ENCODE measurements at regions not wholly inside any gene's neighbourhood (a gene's known extent, or its start where the extent isn't known, plus 50 kb on each side); places are given as distances from the start of the nearest gene placed in this dataset.

- H3K4me1 ChIP-seq (ENCODE audit: control insufficient read depth, insufficient read depth, low read length): no peaks in the 10 kb centered on the region
- no peak for TF ChIP-seq SCRT1 (tag by site-specific recombination; IDR thresholded peaks at IDR 0.05; ENCODE audit: borderline replicate concordance)
- no peak for TF ChIP-seq ZNF645 (tag by site-specific recombination; IDR thresholded peaks at IDR 0.05)
- no peak for TF ChIP-seq ZNF549 (tag by site-specific recombination; IDR thresholded peaks at IDR 0.05)
- CTCF ChIA-PET: no interaction called here
- no peak overlapping the region for H3K27ac ChIP-seq (ENCODE audit: extremely low read depth, low read depth, low read length)
- no peaks in the 10 kb centered on the region for H3K36me3 ChIP-seq (ENCODE audit: control insufficient read depth in 2 of 2, insufficient read depth in 1 of 2, low read length in 2 of 2)
- no peak overlapping the region for H3K4me3 ChIP-seq (ENCODE audit: low read depth, low read length)
- H3K9me3 ChIP-seq (ENCODE audit: control insufficient read depth, insufficient read depth, low read depth, low read length): no peaks in the 10 kb centered on the region
- POLR2A ChIA-PET: no interaction called here
Observed at GRCh38 chr11:28466506-28466905, 358.3 kb downstream of the METTL15 start.

GRCh38 chr11:28464252-28464867, 356.2 kb downstream of the METTL15 start:
- no peaks in the 10 kb centered on the region for H3K36me3 ChIP-seq (ENCODE audit: control insufficient read depth in 2 of 2, insufficient read depth in 1 of 2, low read length in 2 of 2)
- CTCF ChIA-PET: no interaction called here
- H3K9me3 ChIP-seq (ENCODE audit: control insufficient read depth, insufficient read depth, low read depth, low read length): no peaks in the 10 kb centered on the region
- no peak overlapping the region for H3K27ac ChIP-seq (ENCODE audit: extremely low read depth, low read depth, low read length)
- no peaks in the 10 kb centered on the region for H3K4me1 ChIP-seq (ENCODE audit: control insufficient read depth, insufficient read depth, low read length)
- no peak overlapping the region for H3K4me3 ChIP-seq (ENCODE audit: low read depth, low read length)
- POLR2A ChIA-PET: no interaction called here
- TF ChIP-seq ZNF19 (tag by site-specific recombination; IDR thresholded peaks at IDR 0.05; ENCODE audit: low read depth) (no peak), KLF17 (tag by site-specific recombination; IDR thresholded peaks at IDR 0.05) (no peak), PRDM2 (tag by site-specific recombination; IDR thresholded peaks at IDR 0.05; ENCODE audit: borderline replicate concordance) (no peak), ZNF416 (tag by site-specific recombination; IDR thresholded peaks at IDR 0.05) (no peak), ZNF830 (tag by site-specific recombination; IDR thresholded peaks at IDR 0.05; ENCODE audit: low read depth) (no peak), ZNF518A (tag by site-specific recombination; conservative IDR thresholded peaks at IDR 0.05; ENCODE audit: low read depth) (no peak), ZNF155 (tag by site-specific recombination; IDR thresholded peaks at IDR 0.05) (no peak), ZNF239 (tag by site-specific recombination; IDR thresholded peaks at IDR 0.05) (no peak), ZNF132 (tag by site-specific recombination; IDR thresholded peaks at IDR 0.05; ENCODE audit: borderline replicate concordance) (no peak), ZNF223 (tag by site-specific recombination; IDR thresholded peaks at IDR 0.05) (no peak), KLF10 (tag by site-specific recombination; IDR thresholded peaks at IDR 0.05) (no peak), ZSCAN23 (tag by site-specific recombination; IDR thresholded peaks at IDR 0.05) (no peak), ZBTB44 (tag by site-specific recombination; IDR thresholded peaks at IDR 0.05) (no peak), ZNF704 (tag by site-specific recombination; IDR thresholded peaks at IDR 0.05) (no peak), ZNF561 (tag by site-specific recombination; IDR thresholded peaks at IDR 0.05; ENCODE audit: borderline replicate concordance) (no peak)
